Lung (tissue), 11 donors: ENCODE measurements at regions not wholly inside any gene's neighbourhood (a gene's known extent, or its start where the extent isn't known, plus 50 kb on each side); places are given as distances from the start of the nearest gene placed in this dataset.

Experiments used
- ATAC-seq: fragments of 200-7000 bp; cut with Tn5 transposase; one replicate; pipeline ENCODE4 v1.9.1; 2020; ENCODE audit warnings: moderate number of reproducible peaks; ENCODE audit not compliant: insufficient read depth, low FRiP score
- DNase-seq, 3 donors: peaks; one replicate each; pipeline ENCODE4 v3.0.0-alpha.2; 2013 to 2017
- H3K27ac ChIP-seq, 2 donors: one replicate each; pipeline ENCODE4 v1.5.1; 2013; ENCODE audit warnings: mild to moderate bottlenecking in 2 of 2, moderate library complexity in 2 of 2, control low read depth in 1 of 2, inconsistent platforms in 1 of 2, low read depth in 1 of 2, low read length in 1 of 2
- H3K27me3 ChIP-seq, 3 donors: one replicate each; pipeline ENCODE4 v1.5.1; 2013; ENCODE audit warnings: low read length in 2 of 3; ENCODE audit not compliant: control insufficient read depth in 3 of 3, insufficient read depth in 3 of 3
- H3K36me3 ChIP-seq, 4 donors: one replicate each; pipeline ENCODE4 v1.5.1; 2013; ENCODE audit warnings: low read length in 4 of 4, mild to moderate bottlenecking in 1 of 4, moderate library complexity in 1 of 4; ENCODE audit not compliant: control insufficient read depth in 4 of 4, insufficient read depth in 4 of 4
- H3K4me1 ChIP-seq, 5 donors: one replicate each; pipeline ENCODE4 v1.5.1; 2013; ENCODE audit warnings: low read length in 5 of 5, mild to moderate bottlenecking in 2 of 5, moderate library complexity in 1 of 5; ENCODE audit not compliant: control insufficient read depth in 5 of 5, insufficient read depth in 5 of 5
- H3K4me3 ChIP-seq: one replicate; pipeline ENCODE4 v1.5.1; 2013; ENCODE audit warnings: mild to moderate bottlenecking, control low read depth, moderate library complexity
- H3K9ac ChIP-seq, 2 donors: one replicate each; pipeline ENCODE4 v1.5.1; 2013; ENCODE audit warnings: low read length in 2 of 2, control low read depth in 1 of 2; ENCODE audit not compliant: insufficient read depth in 1 of 2
- H3K9me3 ChIP-seq, 4 donors: one replicate each; pipeline ENCODE4 v1.5.1; 2013; ENCODE audit warnings: low read length in 3 of 4, mild to moderate bottlenecking in 1 of 4, moderate library complexity in 1 of 4; ENCODE audit not compliant: control insufficient read depth in 4 of 4, insufficient read depth in 3 of 4
- WGBS, 2 donors: extraction: QIAGEN DNeasy Blood & Tissue Kit; methylation state at CpG; one replicate each; pipeline ENCODE4 v1.1.7; 2013; 5-methylcytosine and 5-hydroxymethylcytosine counted together
- TF ChIP-seq, protein P1 (sequence below): IDR thresholded peaks from 2 replicates; pipeline ENCODE4 v1.5.1; 2012; ENCODE audit warnings: mild to moderate bottlenecking; ENCODE audit errors: control extremely low read depth, extremely low read depth
- donor health status: control.
- donor health status: control.
- donor health status: Bipolar disorder and iron deficiency.
- donor health status: healthy.
- donor health status: DM: yes; HTN: yes; CAD: no.

DNA sequence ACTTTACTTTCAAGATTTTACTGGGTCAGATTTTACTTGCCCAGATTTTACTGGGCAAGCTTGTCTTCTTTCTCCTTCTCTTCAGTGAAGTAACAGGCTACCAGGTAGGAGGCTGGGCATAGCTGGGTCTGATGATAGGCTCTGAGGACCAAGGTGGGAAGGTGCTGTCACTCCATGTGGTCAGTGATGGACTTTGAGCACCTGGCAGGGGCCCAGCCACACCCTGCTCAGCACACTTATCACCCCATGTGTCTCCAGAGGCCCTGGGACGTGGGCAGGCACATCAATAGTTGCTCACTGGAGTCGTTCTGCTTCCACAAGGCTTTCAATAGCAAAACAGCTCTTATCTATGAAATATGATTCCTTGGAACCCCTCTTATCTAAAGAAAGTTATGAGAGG lies 70.5 kb upstream of the GPR26 start:
- no peak for DNase-seq
- Histone ChIP-seq H3K27ac (no peak overlapping the region), H3K27me3 (no peaks in the 10 kb centered on the region), H3K36me3 (no peaks in the 10 kb centered on the region), H3K9ac (no peak overlapping the region), H3K4me3 (no peak overlapping the region), H3K9me3 (peaks cover 0 to 5% (median 3%) of the 10 kb centered on the region in 4 donors), H3K4me1 (no peaks in the 10 kb centered on the region)
- ATAC-seq: no peak
- TF ChIP-seq, protein P1, sequence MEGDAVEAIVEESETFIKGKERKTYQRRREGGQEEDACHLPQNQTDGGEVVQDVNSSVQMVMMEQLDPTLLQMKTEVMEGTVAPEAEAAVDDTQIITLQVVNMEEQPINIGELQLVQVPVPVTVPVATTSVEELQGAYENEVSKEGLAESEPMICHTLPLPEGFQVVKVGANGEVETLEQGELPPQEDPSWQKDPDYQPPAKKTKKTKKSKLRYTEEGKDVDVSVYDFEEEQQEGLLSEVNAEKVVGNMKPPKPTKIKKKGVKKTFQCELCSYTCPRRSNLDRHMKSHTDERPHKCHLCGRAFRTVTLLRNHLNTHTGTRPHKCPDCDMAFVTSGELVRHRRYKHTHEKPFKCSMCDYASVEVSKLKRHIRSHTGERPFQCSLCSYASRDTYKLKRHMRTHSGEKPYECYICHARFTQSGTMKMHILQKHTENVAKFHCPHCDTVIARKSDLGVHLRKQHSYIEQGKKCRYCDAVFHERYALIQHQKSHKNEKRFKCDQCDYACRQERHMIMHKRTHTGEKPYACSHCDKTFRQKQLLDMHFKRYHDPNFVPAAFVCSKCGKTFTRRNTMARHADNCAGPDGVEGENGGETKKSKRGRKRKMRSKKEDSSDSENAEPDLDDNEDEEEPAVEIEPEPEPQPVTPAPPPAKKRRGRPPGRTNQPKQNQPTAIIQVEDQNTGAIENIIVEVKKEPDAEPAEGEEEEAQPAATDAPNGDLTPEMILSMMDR: no peak
- 22 to 49% methylated on average over 2 of the region's 2 CpGs for WGBS, 2 donors

DNA sequence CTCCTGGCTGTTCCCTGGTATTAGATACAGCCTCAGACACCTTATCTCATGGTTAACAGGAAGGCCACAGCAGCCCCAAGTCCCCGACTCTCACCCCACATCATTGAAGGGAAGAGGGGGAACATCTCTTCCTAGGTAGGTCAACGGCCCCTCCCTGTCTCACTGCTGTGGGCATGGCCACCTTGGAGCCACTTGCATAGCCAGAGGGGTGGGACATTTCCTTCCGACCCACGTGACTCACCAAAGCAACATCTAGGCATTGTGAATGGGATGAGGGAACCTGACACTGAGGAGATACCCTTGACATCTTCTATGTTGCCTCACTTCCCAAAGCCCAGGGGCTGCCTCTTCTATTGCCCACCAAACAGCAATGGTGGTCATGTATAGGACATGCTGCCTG lies 68.5 kb upstream of the GPR26 start:
- Histone ChIP-seq H3K9me3 (peaks cover 0 to 9% (median 2%) of the 10 kb centered on the region in 4 donors), H3K27ac (no peak overlapping the region), H3K4me1 (no peaks in the 10 kb centered on the region), H3K27me3 (no peaks in the 10 kb centered on the region), H3K9ac (no peak overlapping the region), H3K4me3 (no peak overlapping the region), H3K36me3 (no peaks in the 10 kb centered on the region)
- TF ChIP-seq, protein P1: no peak
- no peak for ATAC-seq
- DNase-seq: no peak
- WGBS, 2 donors: 80 to 82% methylated on average over 4 of the region's 4 CpGs

DNA sequence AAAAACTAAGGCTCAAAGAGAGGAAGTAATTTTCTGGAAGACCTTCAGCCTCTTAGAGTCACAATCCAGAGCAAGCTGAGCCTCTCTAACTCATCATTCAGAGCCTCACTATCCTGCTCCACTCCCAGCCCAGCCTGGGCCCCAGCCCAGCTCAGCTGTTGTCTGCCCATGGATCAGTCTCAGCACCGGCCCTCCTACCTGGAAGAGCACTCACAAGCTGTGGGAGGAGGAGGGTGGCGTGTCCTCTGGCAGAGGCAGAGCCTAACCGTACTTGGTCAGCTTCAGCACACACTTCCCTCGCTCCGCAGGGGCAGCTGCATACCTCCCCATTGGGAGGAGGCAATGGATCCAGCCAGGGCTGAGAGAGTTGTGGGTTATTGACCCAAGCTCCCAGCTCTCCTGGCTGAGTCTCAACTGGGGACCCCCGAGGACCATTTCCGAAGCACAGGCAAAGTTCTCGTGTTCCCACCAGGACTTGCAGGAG lies 66.7 kb upstream of the GPR26 start:
- Histone ChIP-seq H3K9ac (no peak overlapping the region), H3K27ac (no peak overlapping the region), H3K4me3 (no peak overlapping the region), H3K36me3 (no peaks in the 10 kb centered on the region), H3K4me1 (no peaks in the 10 kb centered on the region), H3K9me3 (peaks cover 0 to 9% (median 2%) of the 10 kb centered on the region in 4 donors), H3K27me3 (no peaks in the 10 kb centered on the region)
- no peak for ATAC-seq
- TF ChIP-seq, protein P1: no peak
- DNase-seq: no peak
- 80 to 81% methylated on average over 8 of the region's 8 CpGs for WGBS, 2 donors

DNA sequence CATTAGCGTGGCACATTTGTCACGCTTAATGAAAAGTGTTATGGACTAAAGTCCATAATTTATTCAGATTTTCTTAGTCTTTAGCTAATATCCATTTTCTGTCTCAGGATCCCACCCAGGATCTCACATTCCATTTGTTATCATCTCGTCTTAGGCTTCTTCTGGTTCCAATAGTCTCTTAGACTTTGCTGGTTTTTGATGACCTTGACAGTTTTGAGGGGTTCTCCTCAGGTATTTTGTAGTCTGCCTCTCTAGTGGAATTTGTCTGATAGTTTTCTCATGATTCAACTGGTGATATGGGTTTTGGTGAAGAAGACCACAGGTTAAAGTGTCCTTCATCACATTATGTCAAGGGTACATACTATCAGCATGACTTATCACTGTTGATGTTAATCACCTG lies 66.0 kb upstream of the GPR26 start:
- WGBS, 2 donors: 81 to 88% methylated on average over 3 of the region's 3 CpGs
- ATAC-seq: no peak
- peaks cover 0 to 7% (median 2%) of the 10 kb centered on the region in 4 donors for H3K9me3 ChIP-seq

More for the DNA sequence above, 66.0 kb upstream of the GPR26 start:
- no peak overlapping the region for H3K27ac ChIP-seq
- H3K4me3 ChIP-seq: no peak overlapping the region
- H3K4me1 ChIP-seq: no peaks in the 10 kb centered on the region
- TF ChIP-seq, protein P1: no peak
- no peak for DNase-seq
- no peaks in the 10 kb centered on the region for H3K27me3 ChIP-seq
- H3K9ac ChIP-seq: no peak overlapping the region
- no peaks in the 10 kb centered on the region for H3K36me3 ChIP-seq
